H9 (cell line): ENCODE measurements at regions not wholly inside any gene's neighbourhood (a gene's known extent, or its start where the extent isn't known, plus 50 kb on each side); places are given as distances from the start of the nearest gene placed in this dataset.

Experiments used
- DNase-seq: peaks from one replicate; pipeline ENCODE4 v3.0.0-alpha.2; 2017
- H2AFZ ChIP-seq: one replicate; pipeline ENCODE4 v1.6.1; 2013; ENCODE audit warnings: mild to moderate bottlenecking, low read length, control low read depth, moderate library complexity
- H2AK5ac ChIP-seq: 2 replicates; pipeline ENCODE4 v1.6.1; 2013; ENCODE audit warnings: low read length, control low read depth, mixed read lengths; ENCODE audit not compliant: insufficient read length
- H2BK120ac ChIP-seq: one replicate; pipeline ENCODE4 v1.6.1; 2013; ENCODE audit warnings: low read depth, mild to moderate bottlenecking, low read length, control low read depth, inconsistent platforms; ENCODE audit not compliant: poor library complexity, severe bottlenecking
- H2BK12ac ChIP-seq: 2 replicates; pipeline ENCODE4 v1.6.1; 2013; ENCODE audit warnings: low read length, control low read depth, mixed read lengths, low read depth; ENCODE audit not compliant: insufficient read length
- H2BK15ac ChIP-seq: 2 replicates; pipeline ENCODE4 v1.6.1; 2013; ENCODE audit warnings: low read depth, low read length, control low read depth
- H2BK20ac ChIP-seq: one replicate; pipeline ENCODE4 v1.6.1; 2013; ENCODE audit warnings: low read depth, mild to moderate bottlenecking, low read length, control low read depth, inconsistent platforms; ENCODE audit not compliant: poor library complexity, severe bottlenecking
- H2BK5ac ChIP-seq: 2 replicates; pipeline ENCODE4 v1.6.1; 2013; ENCODE audit warnings: low read length, control low read depth, mixed read lengths; ENCODE audit not compliant: insufficient read length
- H3K14ac ChIP-seq: 2 replicates; pipeline ENCODE4 v1.6.1; 2013; ENCODE audit warnings: low read length, control low read depth; ENCODE audit not compliant: insufficient read depth
- H3K18ac ChIP-seq: 2 replicates; pipeline ENCODE4 v1.6.1; 2013; ENCODE audit warnings: low read depth, mild to moderate bottlenecking, mixed read lengths, low read length, control low read depth; ENCODE audit not compliant: insufficient read length
- H3K23ac ChIP-seq: 2 replicates; pipeline ENCODE4 v1.6.1; 2013; ENCODE audit warnings: low read length, control low read depth, mixed read lengths, low read depth; ENCODE audit not compliant: insufficient read length
- H3K23me2 ChIP-seq: 2 replicates; pipeline ENCODE4 v1.6.1; 2013; ENCODE audit warnings: low read depth, mild to moderate bottlenecking, mixed read lengths, low read length, control low read depth; ENCODE audit not compliant: insufficient read length, poor library complexity, severe bottlenecking
- H3K27ac ChIP-seq: 2 replicates; pipeline ENCODE4 v1.5.1; 2013; ENCODE audit warnings: low read length, control low read depth, mixed read lengths, low read depth; ENCODE audit not compliant: insufficient read length
- H3K27me3 ChIP-seq: 2 replicates; pipeline ENCODE4 v1.6.1; 2013; ENCODE audit warnings: low read length, control low read depth, inconsistent platforms; ENCODE audit not compliant: insufficient read depth
- H3K4ac ChIP-seq: 2 replicates; pipeline ENCODE4 v1.6.1; 2013; ENCODE audit warnings: low read depth, mild to moderate bottlenecking, control low read depth, inconsistent platforms, low read length, moderate library complexity
- H3K4me1 ChIP-seq: 2 replicates; pipeline ENCODE4 v1.6.1; 2013; ENCODE audit warnings: low read length, control low read depth, inconsistent platforms; ENCODE audit not compliant: insufficient read depth
- H3K4me2 ChIP-seq: 2 replicates; pipeline ENCODE4 v1.6.1; 2013; ENCODE audit warnings: low read length, control low read depth, mixed read lengths; ENCODE audit not compliant: insufficient read length, insufficient read depth
- H3K56ac ChIP-seq: 2 replicates; pipeline ENCODE4 v1.6.1; 2013; ENCODE audit warnings: low read depth, mild to moderate bottlenecking, mixed read lengths, low read length, control low read depth; ENCODE audit not compliant: insufficient read length
- H3K79me1 ChIP-seq: 2 replicates; pipeline ENCODE4 v1.6.1; 2013; ENCODE audit warnings: low read depth, mild to moderate bottlenecking, moderate library complexity, low read length, control low read depth, inconsistent platforms; ENCODE audit not compliant: insufficient read depth, poor library complexity, severe bottlenecking
- H3K79me2 ChIP-seq: 2 replicates; pipeline ENCODE4 v1.6.1; 2013; ENCODE audit warnings: low read length, control low read depth, inconsistent platforms; ENCODE audit not compliant: insufficient read depth
- H3K9ac ChIP-seq: 2 replicates; pipeline ENCODE4 v1.6.1; 2013; ENCODE audit warnings: low read length, control low read depth, mixed read lengths; ENCODE audit not compliant: insufficient read length; ENCODE audit errors: extremely low read depth
- H3K9me3 ChIP-seq: one replicate; pipeline ENCODE4 v1.6.1; 2013; ENCODE audit warnings: low read depth, low read length, inconsistent platforms; ENCODE audit not compliant: control insufficient read depth
- H3T11ph ChIP-seq: one replicate; pipeline ENCODE4 v1.6.1; 2013; ENCODE audit warnings: mild to moderate bottlenecking, low read length, control low read depth, inconsistent platforms
- H4K20me1 ChIP-seq: one replicate; pipeline ENCODE4 v1.6.1; 2013; ENCODE audit not compliant: control insufficient read depth, insufficient read length, insufficient read depth
- H4K5ac ChIP-seq: 2 replicates; pipeline ENCODE4 v1.6.1; 2013; ENCODE audit warnings: low read depth, mild to moderate bottlenecking, mixed read lengths, low read length, control low read depth; ENCODE audit not compliant: insufficient read length
- H4K8ac ChIP-seq: replicated peaks from 2 replicates; pipeline ENCODE4 v1.6.1; 2013; ENCODE audit warnings: low read length, control low read depth, mixed read lengths, low read depth; ENCODE audit not compliant: insufficient read length
- H4K91ac ChIP-seq: 2 replicates; pipeline ENCODE4 v1.6.1; 2013; ENCODE audit warnings: low read depth, mild to moderate bottlenecking, moderate library complexity, mixed read lengths, low read length, control low read depth; ENCODE audit not compliant: insufficient read length
- H3K27ac Mint-ChIP-seq, 3 experiments: 2 replicates in 2 of 3; 3 replicates in 1 of 3; pipeline ENCODE4 v1.8.0; 2020 to 2021; ENCODE audit warnings: mixed read lengths in 3 of 3, mild to moderate bottlenecking in 1 of 3, moderate library complexity in 1 of 3
- H3K27me3 Mint-ChIP-seq: 2 replicates; pipeline ENCODE4 v1.8.0; 2021; ENCODE audit warnings: low read depth, mild to moderate bottlenecking, moderate library complexity, mixed read lengths
- H3K36me3 Mint-ChIP-seq, 3 experiments: 2 replicates in 2 of 3; 3 replicates in 1 of 3; pipeline ENCODE4 v1.8.0; 2020 to 2021; ENCODE audit warnings: low read depth in 3 of 3, mixed read lengths in 3 of 3; ENCODE audit not compliant: insufficient read depth in 1 of 3
- H3K4me1 Mint-ChIP-seq, 2 experiments: 2 replicates each; pipeline ENCODE4 v1.8.0; 2020; ENCODE audit warnings: mixed read lengths in 2 of 2
- H3K4me3 Mint-ChIP-seq, 2 experiments: 2 replicates in 1 of 2; 3 replicates in 1 of 2; pipeline ENCODE4 v1.8.0; 2020 to 2021; ENCODE audit warnings: mild to moderate bottlenecking in 2 of 2, mixed read lengths in 2 of 2, moderate library complexity in 1 of 2
- H3K9me3 Mint-ChIP-seq, 2 experiments: 2 replicates in 1 of 2; 3 replicates in 1 of 2; pipeline ENCODE4 v1.8.0; 2020; ENCODE audit warnings: mild to moderate bottlenecking in 2 of 2, mixed read lengths in 2 of 2, moderate library complexity in 1 of 2
- TF ChIP-seq, protein P1 (sequence below): fragments of 200-600 bp; sonication (generic); conservative IDR thresholded peaks from 3 replicates; pipeline ENCODE4 v1.8.0; 2021; ENCODE audit warnings: antibody characterized with exemption, mild to moderate bottlenecking

DNA sequence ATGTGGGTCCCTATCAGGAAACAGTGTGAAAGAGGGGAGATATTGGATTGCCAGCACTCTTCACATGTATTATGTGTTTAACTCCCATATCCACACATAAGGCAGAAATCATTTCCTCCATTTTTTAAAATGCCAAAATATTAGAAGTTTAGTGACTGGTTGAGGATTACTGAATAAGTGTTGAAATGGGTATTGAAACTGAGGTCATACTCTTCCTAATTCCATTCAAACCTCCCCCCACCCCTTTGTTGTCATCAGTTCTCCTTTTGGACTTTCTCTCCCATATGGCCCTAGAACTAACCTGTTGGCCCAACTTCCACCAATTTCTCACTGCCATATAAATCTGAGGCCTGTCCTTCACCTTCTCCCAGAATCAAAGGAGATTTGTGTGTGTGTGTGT lies 81.6 kb downstream of the EVX1 start:
- no peak overlapping the region; a peak in 1 of 5 replicates for H3K4me3 Mint-ChIP-seq
- no peaks in the 10 kb centered on the region for H3K79me2 ChIP-seq
- DNase-seq, result no peak

More for the DNA sequence above, 81.6 kb downstream of the EVX1 start:
- no peak overlapping the region for H2BK5ac ChIP-seq
- no peaks in the 10 kb centered on the region for H4K20me1 ChIP-seq
- H3K23ac ChIP-seq, result no peak overlapping the region
- H3K18ac ChIP-seq, result no peak overlapping the region
- TF ChIP-seq, protein P1, sequence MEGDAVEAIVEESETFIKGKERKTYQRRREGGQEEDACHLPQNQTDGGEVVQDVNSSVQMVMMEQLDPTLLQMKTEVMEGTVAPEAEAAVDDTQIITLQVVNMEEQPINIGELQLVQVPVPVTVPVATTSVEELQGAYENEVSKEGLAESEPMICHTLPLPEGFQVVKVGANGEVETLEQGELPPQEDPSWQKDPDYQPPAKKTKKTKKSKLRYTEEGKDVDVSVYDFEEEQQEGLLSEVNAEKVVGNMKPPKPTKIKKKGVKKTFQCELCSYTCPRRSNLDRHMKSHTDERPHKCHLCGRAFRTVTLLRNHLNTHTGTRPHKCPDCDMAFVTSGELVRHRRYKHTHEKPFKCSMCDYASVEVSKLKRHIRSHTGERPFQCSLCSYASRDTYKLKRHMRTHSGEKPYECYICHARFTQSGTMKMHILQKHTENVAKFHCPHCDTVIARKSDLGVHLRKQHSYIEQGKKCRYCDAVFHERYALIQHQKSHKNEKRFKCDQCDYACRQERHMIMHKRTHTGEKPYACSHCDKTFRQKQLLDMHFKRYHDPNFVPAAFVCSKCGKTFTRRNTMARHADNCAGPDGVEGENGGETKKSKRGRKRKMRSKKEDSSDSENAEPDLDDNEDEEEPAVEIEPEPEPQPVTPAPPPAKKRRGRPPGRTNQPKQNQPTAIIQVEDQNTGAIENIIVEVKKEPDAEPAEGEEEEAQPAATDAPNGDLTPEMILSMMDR, result no peak
- H3K9me3 Mint-ChIP-seq, result peaks cover 0 to 4% of the 10 kb centered on the region in 2 experiments; a peak in 3 of 5 replicates
- H3K9me3 ChIP-seq, result no peaks in the 10 kb centered on the region
- no peak overlapping the region for H4K91ac ChIP-seq
- no peak overlapping the region for H2AFZ ChIP-seq
- H3K9ac ChIP-seq, result no peak overlapping the region
- H3K14ac ChIP-seq, result no peak overlapping the region
- H2AK5ac ChIP-seq, result no peak overlapping the region
- H3K4ac ChIP-seq, result no peak overlapping the region
- no peak overlapping the region for H2BK20ac ChIP-seq
- H3K27me3 Mint-ChIP-seq, result peaks cover 2% of the 10 kb centered on the region
- H3T11ph ChIP-seq, result no peak overlapping the region
- H3K4me2 ChIP-seq, result no peak overlapping the region
- H3K4me1 Mint-ChIP-seq, result no peaks in the 10 kb centered on the region
- H3K36me3 Mint-ChIP-seq, result no peaks in the 10 kb centered on the region
- no peak overlapping the region for H3K27ac ChIP-seq
- H3K23me2 ChIP-seq, result no peaks in the 10 kb centered on the region
- no peak overlapping the region for H2BK120ac ChIP-seq
- H3K27me3 ChIP-seq, result no peaks in the 10 kb centered on the region
- no peaks in the 10 kb centered on the region for H3K79me1 ChIP-seq
- H2BK15ac ChIP-seq, result no peak overlapping the region
- no peak overlapping the region for H4K5ac ChIP-seq
- H3K27ac Mint-ChIP-seq, result no peak overlapping the region
- H3K4me1 ChIP-seq, result no peaks in the 10 kb centered on the region; the same call in 1 of the 2 replicates
- H3K56ac ChIP-seq, result no peak overlapping the region
- no peak overlapping the region for H2BK12ac ChIP-seq
- H4K8ac ChIP-seq, result no peak overlapping the region
